Caco-2 (cell line): ENCODE measurements at regions not wholly inside any gene's neighbourhood (a gene's known extent, or its start where the extent isn't known, plus 50 kb on each side); places are given as distances from the start of the nearest gene placed in this dataset.

Experiments
- BruUV-seq: library from RNA; stranded (reverse); fragments of 400-500 nt; replicated peaks from 2 replicates; lab custom pipeline; 2021; lab: Mats Ljungman, UMichigan
- CTCF ChIA-PET: fragments of 300-600 bp; sonication (Branson Sonifier 250); formaldehyde crosslinking; loops from one replicate; lab custom pipeline; 2022; ENCODE audit warnings: antibody characterized with exemption; lab: Charles Lee
- POLR2A ChIA-PET: fragments of 300-600 bp; sonication (Branson Sonifier 250); formaldehyde crosslinking; loops from one replicate; lab custom pipeline; 2022; ENCODE audit warnings: antibody characterized with exemption; lab: Charles Lee
- DNase-seq, 2 experiments: peaks; one replicate each; pipeline versions ENCODE4 v3.0.0 to v3.0.0-alpha.2; 2020 to 2022
- H3K27me3 ChIP-seq: replicated peaks from 2 replicates; pipeline ENCODE4 v1.6.0; 2011; ENCODE audit warnings: low read length; ENCODE audit not compliant: control insufficient read depth, insufficient read depth
- H3K36me3 ChIP-seq: 2 replicates; pipeline ENCODE4 v1.5.1; 2011; ENCODE audit warnings: low read length; ENCODE audit not compliant: control insufficient read depth, insufficient read depth
- H3K4me1 ChIP-seq: fragments of 250-450 bp; sonication (Bioruptor Pico); 2 replicates; pipeline ENCODE4 v1.5.1; 2020; ENCODE audit warnings: mild to moderate bottlenecking
- H3K4me3 ChIP-seq: 2 replicates; pipeline ENCODE4 v1.5.1; 2011; ENCODE audit warnings: low read depth, mild to moderate bottlenecking, control low read depth, low read length
- H3K9me3 ChIP-seq: fragments of 250-450 bp; sonication (Bioruptor Pico); 2 replicates; pipeline ENCODE4 v1.5.1; 2020; ENCODE audit warnings: mild to moderate bottlenecking, moderate library complexity
- H3K27ac Mint-ChIP-seq: one replicate; pipeline ENCODE4 v1.8.0; 2022; ENCODE audit warnings: mixed read lengths; ENCODE audit not compliant: unreplicated experiment
- H3K27me3 Mint-ChIP-seq: one replicate; pipeline ENCODE4 v1.8.0; 2022; ENCODE audit warnings: mixed read lengths; ENCODE audit not compliant: insufficient read depth, unreplicated experiment
- H3K36me3 Mint-ChIP-seq: one replicate; pipeline ENCODE4 v1.8.0; 2022; ENCODE audit warnings: mild to moderate bottlenecking, mixed read lengths; ENCODE audit not compliant: insufficient read depth, unreplicated experiment
- H3K4me1 Mint-ChIP-seq: one replicate; pipeline ENCODE4 v1.8.0; 2022; ENCODE audit warnings: low read depth, mixed read lengths; ENCODE audit not compliant: unreplicated experiment
- H3K4me3 Mint-ChIP-seq: one replicate; pipeline ENCODE4 v1.8.0; 2022; ENCODE audit warnings: mild to moderate bottlenecking, moderate library complexity, mixed read lengths; ENCODE audit not compliant: unreplicated experiment
- H3K9me3 Mint-ChIP-seq: one replicate; pipeline ENCODE4 v1.8.0; 2022; ENCODE audit warnings: mixed read lengths; ENCODE audit not compliant: unreplicated experiment
- CTCF ChIP-seq, 2 experiments: fragments of 200-600 bp in 1 of 2; IDR thresholded peaks; 1 replicate in 1 of 2; 2 replicates in 1 of 2; pipeline versions ENCODE4 v1.5.1 to v1.8.0; 2011 to 2022; ENCODE audit warnings: antibody characterized with exemption in 1 of 2, control low read depth in 1 of 2, inconsistent platforms in 1 of 2, low read depth in 1 of 2, low read length in 1 of 2, mild to moderate bottlenecking in 1 of 2, moderate library complexity in 1 of 2; ENCODE audit not compliant: insufficient read depth in 1 of 2, severe bottlenecking in 1 of 2, unreplicated experiment in 1 of 2
- intact Hi-C: fragments of 100-400 bp; cut with micrococcal nuclease; formaldehyde crosslinking; loops from one replicate; pipeline ENCODE4 v1.10.0; 2022; ENCODE audit not compliant: unreplicated experiment

GRCh38 chr5:93653716-93654115 lies 70.7 kb downstream of the NR2F1 start:
- H3K36me3 Mint-ChIP-seq = no peaks in the 10 kb centered on the region
- peaks cover 3% of the 10 kb centered on the region for H3K27me3 Mint-ChIP-seq
- Histone ChIP-seq H3K36me3 (no peaks in the 10 kb centered on the region), H3K27me3 (no peaks in the 10 kb centered on the region), H3K4me1 (no peaks in the 10 kb centered on the region), H3K4me3 (no peak overlapping the region), H3K9me3 (no peaks in the 10 kb centered on the region)
- H3K4me3 Mint-ChIP-seq = no peak overlapping the region
- H3K4me1 Mint-ChIP-seq = no peaks in the 10 kb centered on the region
- no peaks in the 10 kb centered on the region for H3K9me3 Mint-ChIP-seq
- no peak for TF ChIP-seq CTCF (IDR thresholded peaks at IDR 0.05; ENCODE audit: insufficient read depth in 1 of 2, low read depth in 1 of 2, low read length in 1 of 2, severe bottlenecking in 1 of 2, unreplicated experiment in 1 of 2)
- no TSS peak for BruUV-seq
- no peak overlapping the region for H3K27ac Mint-ChIP-seq
- DNase-seq = no peak
- ChIA-PET POLR2A (no interaction called here), CTCF (no interaction called here)
- intact Hi-C loops = no loop called here

- Mint-ChIP-seq H3K36me3 (no peaks in the 10 kb centered on the region), H3K27ac (no peak overlapping the region), H3K27me3 (no peaks in the 10 kb centered on the region), H3K4me3 (no peak overlapping the region), H3K4me1 (no peaks in the 10 kb centered on the region), H3K9me3 (no peaks in the 10 kb centered on the region)
- Histone ChIP-seq H3K27me3 (no peaks in the 10 kb centered on the region), H3K9me3 (no peaks in the 10 kb centered on the region), H3K36me3 (no peaks in the 10 kb centered on the region), H3K4me3 (no peak overlapping the region), H3K4me1 (peaks cover 7% of the 10 kb centered on the region; the same call in 1 of the 2 replicates)
- intact Hi-C loops = no loop called here
- TF ChIP-seq CTCF (IDR thresholded peaks at IDR 0.05; ENCODE audit: insufficient read depth in 1 of 2, low read depth in 1 of 2, low read length in 1 of 2, severe bottlenecking in 1 of 2, unreplicated experiment in 1 of 2) = no peak
- POLR2A ChIA-PET = no interaction called here
- no peak for DNase-seq
- CTCF ChIA-PET = no interaction called here
- BruUV-seq = no TSS peak
Measured at GRCh38 chr5:93649234-93649900, 66.3 kb downstream of the NR2F1 start.

GRCh38 chr5:93644760-93645159 lies 61.7 kb downstream of the NR2F1 start:
- CTCF ChIA-PET = no interaction called here
- Mint-ChIP-seq H3K27me3 (no peaks in the 10 kb centered on the region), H3K4me3 (no peak overlapping the region), H3K4me1 (no peaks in the 10 kb centered on the region), H3K27ac (no peak overlapping the region), H3K36me3 (no peaks in the 10 kb centered on the region), H3K9me3 (no peaks in the 10 kb centered on the region)
- DNase-seq = no peak
- Histone ChIP-seq H3K36me3 (no peaks in the 10 kb centered on the region), H3K4me3 (no peak overlapping the region), H3K4me1 (peaks cover 10% of the 10 kb centered on the region; the same call in 1 of the 2 replicates), H3K27me3 (no peaks in the 10 kb centered on the region), H3K9me3 (no peaks in the 10 kb centered on the region; the same call in 1 of the 2 replicates)
- TF ChIP-seq CTCF (IDR thresholded peaks at IDR 0.05; ENCODE audit: insufficient read depth in 1 of 2, low read depth in 1 of 2, low read length in 1 of 2, severe bottlenecking in 1 of 2, unreplicated experiment in 1 of 2) = no peak
- POLR2A ChIA-PET = no interaction called here
- no TSS peak for BruUV-seq
- intact Hi-C loops = no loop called here
